ENCODE measurements at regions not wholly inside any gene's neighbourhood (a gene's known extent, or its start where the extent isn't known, plus 50 kb on each side); places are given as distances from the start of the nearest gene placed in this dataset.
"Not testable (repeated sequence)": the region's sequence is repeated elsewhere in the genome, so short reads cannot be mapped to it uniquely, and the experiment has no call there.

DNA sequence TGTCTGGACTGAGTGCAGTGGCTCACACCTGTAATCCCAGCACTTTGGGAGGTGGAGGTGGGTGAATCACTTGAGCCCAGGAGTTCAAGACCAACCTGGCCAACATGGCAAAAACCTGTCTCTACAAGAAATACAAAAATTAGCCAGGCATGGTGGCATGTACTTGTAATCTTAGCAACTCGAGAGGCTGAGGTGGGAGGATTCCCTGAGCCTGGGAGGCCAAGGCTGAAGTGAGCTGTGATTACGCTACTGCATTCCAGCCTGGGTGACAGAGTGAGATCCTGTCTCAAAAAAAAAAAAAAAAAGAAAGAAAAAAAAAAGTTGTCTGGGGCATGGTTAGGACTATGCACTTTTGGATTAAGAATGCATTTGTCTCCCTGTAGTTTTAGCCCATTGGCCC is 56.6 kb upstream of the RASSF3 start:
- TF ChIP-seq, protein P1, sequence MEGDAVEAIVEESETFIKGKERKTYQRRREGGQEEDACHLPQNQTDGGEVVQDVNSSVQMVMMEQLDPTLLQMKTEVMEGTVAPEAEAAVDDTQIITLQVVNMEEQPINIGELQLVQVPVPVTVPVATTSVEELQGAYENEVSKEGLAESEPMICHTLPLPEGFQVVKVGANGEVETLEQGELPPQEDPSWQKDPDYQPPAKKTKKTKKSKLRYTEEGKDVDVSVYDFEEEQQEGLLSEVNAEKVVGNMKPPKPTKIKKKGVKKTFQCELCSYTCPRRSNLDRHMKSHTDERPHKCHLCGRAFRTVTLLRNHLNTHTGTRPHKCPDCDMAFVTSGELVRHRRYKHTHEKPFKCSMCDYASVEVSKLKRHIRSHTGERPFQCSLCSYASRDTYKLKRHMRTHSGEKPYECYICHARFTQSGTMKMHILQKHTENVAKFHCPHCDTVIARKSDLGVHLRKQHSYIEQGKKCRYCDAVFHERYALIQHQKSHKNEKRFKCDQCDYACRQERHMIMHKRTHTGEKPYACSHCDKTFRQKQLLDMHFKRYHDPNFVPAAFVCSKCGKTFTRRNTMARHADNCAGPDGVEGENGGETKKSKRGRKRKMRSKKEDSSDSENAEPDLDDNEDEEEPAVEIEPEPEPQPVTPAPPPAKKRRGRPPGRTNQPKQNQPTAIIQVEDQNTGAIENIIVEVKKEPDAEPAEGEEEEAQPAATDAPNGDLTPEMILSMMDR (conservative IDR thresholded peaks at IDR 0.05; ENCODE audit: low read depth in 2 of 2) = not testable (repeated sequence)
- TF ChIP-seq JUNB (IDR thresholded peaks at IDR 0.05; ENCODE audit: unreplicated experiment); POLR2AphosphoS5 (IDR thresholded peaks at IDR 0.05; ENCODE audit: low read depth); EZH2phosphoT487 (IDR thresholded peaks at IDR 0.05; ENCODE audit: unreplicated experiment); CREB1 (CRISPR knock-in tag; IDR thresholded peaks at IDR 0.05; ENCODE audit: low read depth); EZH2 (IDR thresholded peaks at IDR 0.05; ENCODE audit: low read depth, unreplicated experiment); ZNF114 (CRISPR knock-in tag; IDR thresholded peaks at IDR 0.05): not testable (repeated sequence)
- TF ChIP-seq, protein P2, sequence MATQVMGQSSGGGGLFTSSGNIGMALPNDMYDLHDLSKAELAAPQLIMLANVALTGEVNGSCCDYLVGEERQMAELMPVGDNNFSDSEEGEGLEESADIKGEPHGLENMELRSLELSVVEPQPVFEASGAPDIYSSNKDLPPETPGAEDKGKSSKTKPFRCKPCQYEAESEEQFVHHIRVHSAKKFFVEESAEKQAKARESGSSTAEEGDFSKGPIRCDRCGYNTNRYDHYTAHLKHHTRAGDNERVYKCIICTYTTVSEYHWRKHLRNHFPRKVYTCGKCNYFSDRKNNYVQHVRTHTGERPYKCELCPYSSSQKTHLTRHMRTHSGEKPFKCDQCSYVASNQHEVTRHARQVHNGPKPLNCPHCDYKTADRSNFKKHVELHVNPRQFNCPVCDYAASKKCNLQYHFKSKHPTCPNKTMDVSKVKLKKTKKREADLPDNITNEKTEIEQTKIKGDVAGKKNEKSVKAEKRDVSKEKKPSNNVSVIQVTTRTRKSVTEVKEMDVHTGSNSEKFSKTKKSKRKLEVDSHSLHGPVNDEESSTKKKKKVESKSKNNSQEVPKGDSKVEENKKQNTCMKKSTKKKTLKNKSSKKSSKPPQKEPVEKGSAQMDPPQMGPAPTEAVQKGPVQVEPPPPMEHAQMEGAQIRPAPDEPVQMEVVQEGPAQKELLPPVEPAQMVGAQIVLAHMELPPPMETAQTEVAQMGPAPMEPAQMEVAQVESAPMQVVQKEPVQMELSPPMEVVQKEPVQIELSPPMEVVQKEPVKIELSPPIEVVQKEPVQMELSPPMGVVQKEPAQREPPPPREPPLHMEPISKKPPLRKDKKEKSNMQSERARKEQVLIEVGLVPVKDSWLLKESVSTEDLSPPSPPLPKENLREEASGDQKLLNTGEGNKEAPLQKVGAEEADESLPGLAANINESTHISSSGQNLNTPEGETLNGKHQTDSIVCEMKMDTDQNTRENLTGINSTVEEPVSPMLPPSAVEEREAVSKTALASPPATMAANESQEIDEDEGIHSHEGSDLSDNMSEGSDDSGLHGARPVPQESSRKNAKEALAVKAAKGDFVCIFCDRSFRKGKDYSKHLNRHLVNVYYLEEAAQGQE (IDR thresholded peaks at IDR 0.05; ENCODE audit: unreplicated experiment) = not testable (repeated sequence)

Measured in GM23338 (cell line).